K562 (cell line): ENCODE measurements at regions not wholly inside any gene's neighbourhood (a gene's known extent, or its start where the extent isn't known, plus 50 kb on each side); places are given as distances from the start of the nearest gene placed in this dataset.

Experiments
- ATAC-seq: fragments of 200-7000 bp; cut with Tn5 transposase; 3 replicates; pipeline ENCODE4 v1.9.1; 2020; ENCODE audit warnings: moderate library complexity
- BruUV-seq: library from RNA; stranded (reverse); fragments of 400-500 nt; replicated peaks from 2 replicates; lab custom pipeline; 2021; lab: Mats Ljungman, UMichigan
- CTCF ChIA-PET: fragments of 300-600 bp; formaldehyde crosslinking; extraction: SDS; loops from one replicate; lab custom pipeline; 2021; ENCODE audit warnings: low intra/inter-chr PET ratio; lab: Yijun Ruan, JAX
- POLR2A ChIA-PET: fragments of 300-600, 350-650 bp; sonication (Branson Sonifier 250); formaldehyde crosslinking; extraction: SDS; loops from one replicate; lab custom pipeline; 2021; ENCODE audit warnings: antibody characterized with exemption, inconsistent platforms; lab: Yijun Ruan, JAX
- DNase-seq, 4 experiments: peaks; one replicate each; pipeline versions ENCODE4 v3.0.0 to v3.0.0-alpha.2; 2011 to 2018; ENCODE audit warnings: low spot score in 3 of 4, mixed read lengths in 3 of 4; ENCODE audit errors: extremely low read depth in 1 of 4
- FAIRE-seq: peaks from 2 replicates; lab custom pipeline; 2011; peaks lifted over from hg19 to GRCh38; lab: Jason Lieb, UNC
- H2AFZ ChIP-seq: 2 replicates; pipeline ENCODE4 v1.6.0; 2011; ENCODE audit warnings: low read depth, low read length, control low read depth, inconsistent platforms
- H3K27ac ChIP-seq: fragments of 200-600 bp; 3 replicates; pipeline ENCODE4 v1.8.0; 2011; ENCODE audit warnings: low read depth, mild to moderate bottlenecking, control low read depth, inconsistent platforms, low read length, moderate library complexity, mixed read lengths; ENCODE audit errors: extremely low read depth
- H3K27me3 ChIP-seq, 2 experiments: fragments of 300-600 bp in 1 of 2; 2 replicates in 1 of 2; 3 replicates in 1 of 2; pipeline versions ENCODE4 v1.6.0 to v1.8.0; 2011; ENCODE audit warnings: inconsistent platforms in 2 of 2, low read length in 2 of 2, mild to moderate bottlenecking in 1 of 2, mixed read lengths in 1 of 2, moderate library complexity in 1 of 2; ENCODE audit not compliant: control insufficient read depth in 2 of 2, insufficient read depth in 2 of 2
- H3K36me3 ChIP-seq: fragments of 300-600 bp; 3 replicates; pipeline ENCODE4 v1.8.0; 2011; ENCODE audit warnings: mild to moderate bottlenecking, low read length, inconsistent platforms; ENCODE audit not compliant: control insufficient read depth, insufficient read depth
- H3K4me1 ChIP-seq, 2 experiments: fragments of 200-600 bp in 1 of 2; replicated peaks in 1 of 2; 2 replicates in 1 of 2; 3 replicates in 1 of 2; pipeline versions ENCODE4 v1.5.1 to v1.8.0; 2011; ENCODE audit warnings: inconsistent platforms in 2 of 2, low read length in 2 of 2, mild to moderate bottlenecking in 1 of 2, mixed read lengths in 1 of 2, moderate library complexity in 1 of 2; ENCODE audit not compliant: control insufficient read depth in 2 of 2, insufficient read depth in 2 of 2
- H3K4me2 ChIP-seq: 2 replicates; pipeline ENCODE4 v1.6.1; 2011; ENCODE audit warnings: low read length, control low read depth, inconsistent platforms, mixed read lengths; ENCODE audit not compliant: insufficient read depth
- H3K4me3 ChIP-seq: fragments of 200-600 bp; sonication (generic), shearing (Covaris generic); 2 replicates; pipeline ENCODE4 v1.5.1; 2016; ENCODE audit warnings: control low read depth, inconsistent platforms
- H3K79me2 ChIP-seq: fragments of 200-600 bp; 3 replicates; pipeline ENCODE4 v1.8.0; 2011; ENCODE audit warnings: low read length, inconsistent platforms; ENCODE audit not compliant: control insufficient read depth, insufficient read depth
- H3K9ac ChIP-seq, 2 experiments: 2 replicates each; pipeline versions ENCODE4 v1.6.0 to v1.6.1; 2011; ENCODE audit warnings: low read depth in 2 of 2, low read length in 2 of 2, control low read depth in 1 of 2, inconsistent platforms in 1 of 2, mild to moderate bottlenecking in 1 of 2, mixed read lengths in 1 of 2; ENCODE audit not compliant: insufficient read depth in 1 of 2
- H3K9me1 ChIP-seq: one replicate; pipeline ENCODE4 v1.6.0; 2011; ENCODE audit warnings: inconsistent platforms, mild to moderate bottlenecking, low read length, moderate library complexity; ENCODE audit not compliant: control insufficient read depth, insufficient read depth
- H3K9me3 ChIP-seq: replicated peaks from 2 replicates; pipeline ENCODE4 v1.5.1; 2011; ENCODE audit warnings: low read depth, low read length, inconsistent platforms; ENCODE audit not compliant: control insufficient read depth, insufficient read depth
- H4K20me1 ChIP-seq: replicated peaks from 2 replicates; pipeline ENCODE4 v1.6.1; 2011; ENCODE audit warnings: low read length, inconsistent platforms, mixed read lengths; ENCODE audit not compliant: control insufficient read depth, insufficient read depth
- ATF1 ChIP-seq, 2 experiments: fragments of 450-650 bp in 1 of 2; IDR thresholded peaks; 2 replicates each; pipeline ENCODE4 v1.6.1; 2016; ENCODE audit warnings: missing compliant biosample characterization in 1 of 2, missing genetic modification characterization in 1 of 2
- CEBPG ChIP-seq, 3 experiments: fragments of 200-800 bp in 1 of 3; sonication (Bioruptor generic) in 1 of 3; sonication (generic) in 1 of 3; formaldehyde crosslinking in 1 of 3; IDR thresholded peaks in 2 of 3; conservative IDR thresholded peaks in 1 of 3; 2 replicates each; pipeline versions ENCODE4 v1.6.1 to v1.8.0; 2016 to 2022; ENCODE audit warnings: missing compliant biosample characterization in 2 of 3, missing genetic modification characterization in 2 of 3, mild to moderate bottlenecking in 1 of 3, missing genetic modification reagents in 1 of 3
- SIN3A ChIP-seq, 2 experiments: fragments of 150-350 bp in 1 of 2; IDR thresholded peaks; 2 replicates each; pipeline ENCODE4 v1.6.1; 2011 to 2016; ENCODE audit warnings: borderline replicate concordance in 2 of 2, low read depth in 2 of 2, low read length in 2 of 2, mild to moderate bottlenecking in 2 of 2, moderate library complexity in 2 of 2; ENCODE audit not compliant: control insufficient read depth in 1 of 2
- SRSF9 ChIP-seq: fragments of 200-400 bp; formaldehyde crosslinking; IDR thresholded peaks from 2 replicates; pipeline ENCODE4 v1.6.1; 2017; ENCODE audit warnings: low read depth, low read length, borderline replicate concordance
- ZKSCAN8 ChIP-seq: fragments of 200-800 bp; sonication (Bioruptor generic); IDR thresholded peaks from 2 replicates; pipeline ENCODE4 v1.6.1; 2016; ENCODE audit warnings: missing genetic modification characterization, missing compliant biosample characterization
- ZNF41 ChIP-seq: fragments of 250-450 bp; sonication (Bioruptor Pico); conservative IDR thresholded peaks from 2 replicates; pipeline ENCODE4 v1.4.0; 2020; ENCODE audit warnings: mild to moderate bottlenecking
- ZNF785 ChIP-seq: fragments of 250-450 bp; sonication (Bioruptor Pico); IDR thresholded peaks from 2 replicates; pipeline ENCODE4 v1.4.0; 2020; ENCODE audit warnings: mild to moderate bottlenecking
- WGBS: fragments of 100-300 bp; shearing (Covaris generic); methylation state at CpG from one replicate; pipeline ENCODE4 v1.1.6; 2016; ENCODE audit warnings: low coverage, mixed read lengths; ENCODE audit not compliant: insufficient coverage; ENCODE audit errors: missing lambda C conversion rate; 5-methylcytosine and 5-hydroxymethylcytosine counted together
- in situ Hi-C: fragments of 300-500 bp; cut with MboI; formaldehyde crosslinking; loops from 4 replicates; pipeline ENCODE4 v1.15.0; 2018; ENCODE audit warnings: inconsistent platforms, mixed read lengths
- intact Hi-C: fragments of 100-400 bp; cut with micrococcal nuclease; formaldehyde crosslinking; loops from 2 replicates; pipeline ENCODE4 v1.14.2; 2022
- TF ChIP-seq, protein P1 (sequence below): sonication (generic); formaldehyde crosslinking; IDR thresholded peaks from 2 replicates; pipeline ENCODE4 v1.8.0; 2022; ENCODE audit warnings: mild to moderate bottlenecking, missing genetic modification reagents
- TF ChIP-seq, protein P2 (sequence below): fragments of 450-650 bp; IDR thresholded peaks from 2 replicates; pipeline ENCODE4 v1.6.1; 2017; ENCODE audit warnings: antibody characterized with exemption
- TF ChIP-seq, protein P3 (sequence below): fragments of 250-450 bp; sonication (Bioruptor Pico); IDR thresholded peaks from 2 replicates; pipeline ENCODE4 v1.5.0; 2020; ENCODE audit warnings: mild to moderate bottlenecking, borderline replicate concordance
- TF ChIP-seq, protein P4 (sequence below): sonication (generic); formaldehyde crosslinking; IDR thresholded peaks from 2 replicates; pipeline ENCODE4 v1.8.1; 2023; ENCODE audit warnings: mild to moderate bottlenecking, missing genetic modification reagents

DNA sequence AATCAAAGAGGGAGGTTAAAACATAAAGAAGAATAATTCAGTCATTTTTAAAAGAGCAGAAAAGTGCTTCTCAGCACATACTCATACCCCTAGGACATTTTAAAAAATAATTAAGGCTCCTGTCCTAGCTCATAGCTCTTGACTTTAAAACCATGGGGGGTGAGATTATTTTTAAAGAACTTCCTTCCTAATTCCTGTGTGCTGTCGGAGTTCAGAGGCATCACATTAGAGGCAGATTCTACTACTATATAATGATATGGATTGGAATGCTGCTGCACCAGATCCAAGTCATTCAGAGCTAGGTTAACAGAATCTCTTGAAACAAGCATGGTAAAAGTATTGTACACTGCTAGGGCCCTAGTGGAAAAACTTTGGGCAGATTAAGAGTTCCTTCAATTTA is 456.5 kb upstream of the ADGRL3 start (continued):
- TF ChIP-seq SRSF9: no peak
- no peak for TF ChIP-seq ZKSCAN8 (CRISPR knock-in tag)
- TF ChIP-seq, protein P1, sequence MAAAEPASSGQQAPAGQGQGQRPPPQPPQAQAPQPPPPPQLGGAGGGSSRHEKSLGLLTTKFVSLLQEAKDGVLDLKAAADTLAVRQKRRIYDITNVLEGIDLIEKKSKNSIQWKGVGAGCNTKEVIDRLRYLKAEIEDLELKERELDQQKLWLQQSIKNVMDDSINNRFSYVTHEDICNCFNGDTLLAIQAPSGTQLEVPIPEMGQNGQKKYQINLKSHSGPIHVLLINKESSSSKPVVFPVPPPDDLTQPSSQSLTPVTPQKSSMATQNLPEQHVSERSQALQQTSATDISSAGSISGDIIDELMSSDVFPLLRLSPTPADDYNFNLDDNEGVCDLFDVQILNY: no peak
- no peak for TF ChIP-seq ZNF41

DNA sequence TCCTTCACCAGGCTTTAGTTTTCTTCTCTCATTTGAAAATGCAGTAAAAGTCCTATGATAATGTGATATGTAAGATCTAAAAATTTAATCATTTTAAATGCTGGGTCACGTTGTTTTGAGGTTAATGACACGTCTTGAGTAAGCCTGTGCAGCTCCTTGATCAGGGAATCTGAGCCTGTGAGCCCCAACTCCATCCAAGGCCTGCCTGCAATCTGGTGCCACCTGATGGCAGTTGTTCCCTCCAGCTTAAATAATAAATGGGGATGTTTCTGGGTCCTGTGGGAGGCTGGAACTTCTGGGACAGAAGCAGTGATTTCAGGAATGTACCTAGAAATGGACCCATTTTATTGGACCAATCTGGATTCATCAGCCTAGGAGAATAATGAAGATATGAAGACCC is 455.4 kb upstream of the ADGRL3 start:
- H3K9me1 ChIP-seq: no peaks in the 10 kb centered on the region
- H3K36me3 ChIP-seq: no peaks in the 10 kb centered on the region
- no peaks in the 10 kb centered on the region for H3K27me3 ChIP-seq
- no peak overlapping the region for H3K4me2 ChIP-seq
- ChIA-PET CTCF (no interaction called here), POLR2A (no interaction called here)
- no peak overlapping the region for H3K4me3 ChIP-seq
- no peak overlapping the region for H3K9ac ChIP-seq
- H3K4me1 ChIP-seq: no peaks in the 10 kb centered on the region
- H3K9me3 ChIP-seq: no peaks in the 10 kb centered on the region
- ATAC-seq (no peak), FAIRE-seq (no peak), DNase-seq (no peak)
- in situ Hi-C loops: no loop called here
- H3K79me2 ChIP-seq: no peaks in the 10 kb centered on the region
- 8% methylated on average over 2 of the region's 2 CpGs for WGBS
- H3K27ac ChIP-seq: no peak overlapping the region
- intact Hi-C loops: no loop called here
- no TSS peak for BruUV-seq
- H2AFZ ChIP-seq: no peak overlapping the region
- no peaks in the 10 kb centered on the region for H4K20me1 ChIP-seq
- TF ChIP-seq ATF1 (CRISPR knock-in tag; IDR thresholded peaks at IDR 0.05) (no peak), ATF1 (tag; IDR thresholded peaks at IDR 0.05) (no peak), ZNF785 (no peak), CEBPG (CRISPR knock-in tag; IDR thresholded peaks at IDR 0.05) (no peak), CEBPG (tag; conservative IDR thresholded peaks at IDR 0.05 in 1 of 2, IDR thresholded peaks at IDR 0.05 in 1 of 2) (no peak), SIN3A (IDR thresholded peaks at IDR 0.05; ENCODE audit: borderline replicate concordance in 2 of 2, control insufficient read depth in 1 of 2, low read depth in 2 of 2, low read length in 2 of 2) (no peak)
- TF ChIP-seq, protein P2, sequence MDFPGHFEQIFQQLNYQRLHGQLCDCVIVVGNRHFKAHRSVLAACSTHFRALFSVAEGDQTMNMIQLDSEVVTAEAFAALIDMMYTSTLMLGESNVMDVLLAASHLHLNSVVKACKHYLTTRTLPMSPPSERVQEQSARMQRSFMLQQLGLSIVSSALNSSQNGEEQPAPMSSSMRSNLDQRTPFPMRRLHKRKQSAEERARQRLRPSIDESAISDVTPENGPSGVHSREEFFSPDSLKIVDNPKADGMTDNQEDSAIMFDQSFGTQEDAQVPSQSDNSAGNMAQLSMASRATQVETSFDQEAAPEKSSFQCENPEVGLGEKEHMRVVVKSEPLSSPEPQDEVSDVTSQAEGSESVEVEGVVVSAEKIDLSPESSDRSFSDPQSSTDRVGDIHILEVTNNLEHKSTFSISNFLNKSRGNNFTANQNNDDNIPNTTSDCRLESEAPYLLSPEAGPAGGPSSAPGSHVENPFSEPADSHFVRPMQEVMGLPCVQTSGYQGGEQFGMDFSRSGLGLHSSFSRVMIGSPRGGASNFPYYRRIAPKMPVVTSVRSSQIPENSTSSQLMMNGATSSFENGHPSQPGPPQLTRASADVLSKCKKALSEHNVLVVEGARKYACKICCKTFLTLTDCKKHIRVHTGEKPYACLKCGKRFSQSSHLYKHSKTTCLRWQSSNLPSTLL: no peak
- TF ChIP-seq, protein P3, sequence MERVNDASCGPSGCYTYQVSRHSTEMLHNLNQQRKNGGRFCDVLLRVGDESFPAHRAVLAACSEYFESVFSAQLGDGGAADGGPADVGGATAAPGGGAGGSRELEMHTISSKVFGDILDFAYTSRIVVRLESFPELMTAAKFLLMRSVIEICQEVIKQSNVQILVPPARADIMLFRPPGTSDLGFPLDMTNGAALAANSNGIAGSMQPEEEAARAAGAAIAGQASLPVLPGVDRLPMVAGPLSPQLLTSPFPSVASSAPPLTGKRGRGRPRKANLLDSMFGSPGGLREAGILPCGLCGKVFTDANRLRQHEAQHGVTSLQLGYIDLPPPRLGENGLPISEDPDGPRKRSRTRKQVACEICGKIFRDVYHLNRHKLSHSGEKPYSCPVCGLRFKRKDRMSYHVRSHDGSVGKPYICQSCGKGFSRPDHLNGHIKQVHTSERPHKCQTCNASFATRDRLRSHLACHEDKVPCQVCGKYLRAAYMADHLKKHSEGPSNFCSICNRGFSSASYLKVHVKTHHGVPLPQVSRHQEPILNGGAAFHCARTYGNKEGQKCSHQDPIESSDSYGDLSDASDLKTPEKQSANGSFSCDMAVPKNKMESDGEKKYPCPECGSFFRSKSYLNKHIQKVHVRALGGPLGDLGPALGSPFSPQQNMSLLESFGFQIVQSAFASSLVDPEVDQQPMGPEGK: no peak
- TF ChIP-seq, protein P4, sequence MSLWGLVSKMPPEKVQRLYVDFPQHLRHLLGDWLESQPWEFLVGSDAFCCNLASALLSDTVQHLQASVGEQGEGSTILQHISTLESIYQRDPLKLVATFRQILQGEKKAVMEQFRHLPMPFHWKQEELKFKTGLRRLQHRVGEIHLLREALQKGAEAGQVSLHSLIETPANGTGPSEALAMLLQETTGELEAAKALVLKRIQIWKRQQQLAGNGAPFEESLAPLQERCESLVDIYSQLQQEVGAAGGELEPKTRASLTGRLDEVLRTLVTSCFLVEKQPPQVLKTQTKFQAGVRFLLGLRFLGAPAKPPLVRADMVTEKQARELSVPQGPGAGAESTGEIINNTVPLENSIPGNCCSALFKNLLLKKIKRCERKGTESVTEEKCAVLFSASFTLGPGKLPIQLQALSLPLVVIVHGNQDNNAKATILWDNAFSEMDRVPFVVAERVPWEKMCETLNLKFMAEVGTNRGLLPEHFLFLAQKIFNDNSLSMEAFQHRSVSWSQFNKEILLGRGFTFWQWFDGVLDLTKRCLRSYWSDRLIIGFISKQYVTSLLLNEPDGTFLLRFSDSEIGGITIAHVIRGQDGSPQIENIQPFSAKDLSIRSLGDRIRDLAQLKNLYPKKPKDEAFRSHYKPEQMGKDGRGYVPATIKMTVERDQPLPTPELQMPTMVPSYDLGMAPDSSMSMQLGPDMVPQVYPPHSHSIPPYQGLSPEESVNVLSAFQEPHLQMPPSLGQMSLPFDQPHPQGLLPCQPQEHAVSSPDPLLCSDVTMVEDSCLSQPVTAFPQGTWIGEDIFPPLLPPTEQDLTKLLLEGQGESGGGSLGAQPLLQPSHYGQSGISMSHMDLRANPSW (CRISPR knock-in tag): no peak
